NCI-H2227 (cell line): ENCODE measurements at regions not wholly inside any gene's neighbourhood (a gene's known extent, or its start where the extent isn't known, plus 50 kb on each side); places are given as distances from the start of the nearest gene placed in this dataset.

ENCODE experiments used
- DNase-seq: peaks from one replicate; lab custom pipeline; 2025; ENCODE audit not compliant: unreplicated experiment; lab: John Stamatoyannopoulos, UW

GRCh38 chr3:57009802-57010201 lies 50.7 kb upstream of the SPATA12 start:
- DNase-seq = no peak

- DNase-seq = no peak
Measured at GRCh38 chr3:57009367-57009766, 51.1 kb upstream of the SPATA12 start.

- DNase-seq = no peak
Measured at GRCh38 chr3:57007521-57008460, 52.7 kb upstream of the SPATA12 start.

- DNase-seq = no peak
Measured at GRCh38 chr3:57006949-57007419, 53.5 kb upstream of the SPATA12 start.

DNA sequence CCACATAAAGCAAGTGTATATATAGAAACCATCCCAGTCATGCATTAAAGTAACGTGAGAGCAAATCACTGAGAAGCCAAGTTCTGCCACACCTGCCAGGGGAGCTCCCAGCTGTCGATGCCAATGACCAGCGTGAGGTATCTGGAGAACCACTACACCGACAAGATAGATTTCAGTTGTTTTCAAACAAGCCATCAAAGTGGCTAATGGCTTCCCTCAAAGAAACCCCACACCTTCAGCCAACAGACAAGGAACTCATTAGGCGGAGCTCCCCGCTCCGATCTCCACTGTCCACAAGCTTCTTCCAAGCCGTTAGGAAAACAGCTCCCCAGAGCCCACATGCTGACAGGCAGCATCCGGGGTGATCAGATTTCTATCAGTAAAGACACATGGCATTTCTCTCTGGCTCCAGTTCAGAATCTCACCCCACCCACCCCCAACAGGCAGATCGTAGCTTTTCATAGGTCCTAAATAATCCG lies 54.2 kb upstream of the SPATA12 start:
- DNase-seq = no peak

DNA sequence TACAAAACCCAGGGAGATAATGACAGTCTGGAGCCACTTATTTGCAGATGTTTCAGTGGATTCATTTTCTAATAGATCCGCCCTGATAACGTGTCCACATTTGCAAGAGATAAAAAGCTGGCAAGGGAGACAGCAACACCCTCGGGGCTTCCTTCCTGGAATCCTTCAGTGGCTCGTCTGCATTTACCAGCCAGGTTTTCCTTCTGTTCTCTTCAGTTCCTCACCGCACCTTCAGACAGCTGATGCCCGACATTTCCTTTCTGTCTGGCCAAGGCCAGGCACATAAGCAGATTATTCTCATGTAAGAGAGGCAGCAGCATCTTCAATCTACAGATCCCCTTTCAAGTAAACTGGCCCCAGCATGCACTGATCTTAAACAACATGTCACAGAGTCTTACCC lies 56.2 kb upstream of the SPATA12 start:
- DNase-seq = peak; percentile 5

DNA sequence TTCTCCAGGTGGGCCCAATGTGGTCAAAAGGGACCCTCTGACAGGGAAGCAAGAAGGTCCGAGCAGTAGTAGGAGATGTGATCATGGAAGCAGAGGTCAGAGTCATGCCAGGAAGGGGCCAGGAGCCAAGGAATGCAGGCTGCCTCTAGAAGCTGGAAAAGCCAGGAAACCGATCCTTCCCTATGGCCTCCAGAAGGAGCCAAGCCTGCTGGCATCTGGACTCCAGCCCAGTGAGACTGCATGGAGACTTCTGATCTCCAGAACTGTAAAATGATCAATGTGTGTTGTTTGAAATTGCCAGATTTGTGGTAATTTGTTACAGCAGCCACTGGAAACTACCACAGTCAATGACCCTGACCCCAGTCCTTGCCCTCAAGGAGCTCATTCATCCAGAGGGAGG lies 56.8 kb upstream of the SPATA12 start:
- DNase-seq = no peak

DNA sequence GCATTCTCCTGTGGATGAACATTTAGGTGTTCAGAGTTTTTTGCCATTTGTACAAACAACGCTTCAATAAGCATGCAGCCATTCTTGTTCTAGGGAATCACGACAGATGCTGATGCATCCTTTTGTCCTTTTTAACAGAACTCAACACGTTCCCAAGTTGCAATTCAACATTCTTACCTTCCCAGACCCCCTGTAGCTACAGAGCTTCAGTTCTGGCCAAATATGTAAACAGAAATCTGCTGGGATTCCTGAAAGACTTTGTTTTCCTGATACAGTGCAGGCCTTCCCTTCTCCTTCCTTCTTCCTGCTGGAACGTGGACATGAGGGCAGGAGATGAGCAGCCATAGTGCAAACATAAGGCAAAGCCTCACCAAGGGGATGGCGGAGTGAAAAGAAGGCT lies 59.1 kb upstream of the SPATA12 start:
- DNase-seq = no peak

- no peak for DNase-seq
Measured at GRCh38 chr3:57000012-57000411, 60.5 kb upstream of the SPATA12 start.

DNA sequence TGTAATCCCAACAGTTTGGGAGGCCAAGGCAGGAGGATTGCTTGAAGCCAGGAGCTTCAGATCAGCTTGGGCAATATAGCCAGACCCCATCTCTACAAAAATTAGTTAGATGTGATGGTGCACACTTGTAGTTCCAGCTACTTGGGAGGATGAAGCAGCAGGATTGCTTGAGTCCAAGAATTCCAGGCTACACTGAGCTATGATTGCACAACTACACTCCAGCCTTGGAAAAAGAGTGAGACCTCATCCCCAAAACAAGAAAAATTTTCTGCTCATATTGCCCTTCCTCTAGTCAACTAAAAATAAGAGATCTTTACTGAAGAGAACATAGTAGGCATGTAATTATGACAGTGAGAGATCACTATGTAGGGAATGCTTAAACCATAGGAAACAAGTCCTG lies 60.9 kb upstream of the SPATA12 start:
- DNase-seq = no peak

- DNase-seq = no peak
Measured at GRCh38 chr3:56998076-56998529, 62.4 kb upstream of the SPATA12 start.

GRCh38 chr3:56997675-56998074 lies 62.8 kb upstream of the SPATA12 start:
- DNase-seq = no peak

- DNase-seq = no peak
Measured at GRCh38 chr3:56997041-56997440, 63.4 kb upstream of the SPATA12 start.

GRCh38 chr3:56994391-56994790 lies 66.1 kb upstream of the SPATA12 start:
- DNase-seq = no peak

- no peak for DNase-seq
Measured at GRCh38 chr3:56990641-56991015, 69.8 kb upstream of the SPATA12 start.

DNA sequence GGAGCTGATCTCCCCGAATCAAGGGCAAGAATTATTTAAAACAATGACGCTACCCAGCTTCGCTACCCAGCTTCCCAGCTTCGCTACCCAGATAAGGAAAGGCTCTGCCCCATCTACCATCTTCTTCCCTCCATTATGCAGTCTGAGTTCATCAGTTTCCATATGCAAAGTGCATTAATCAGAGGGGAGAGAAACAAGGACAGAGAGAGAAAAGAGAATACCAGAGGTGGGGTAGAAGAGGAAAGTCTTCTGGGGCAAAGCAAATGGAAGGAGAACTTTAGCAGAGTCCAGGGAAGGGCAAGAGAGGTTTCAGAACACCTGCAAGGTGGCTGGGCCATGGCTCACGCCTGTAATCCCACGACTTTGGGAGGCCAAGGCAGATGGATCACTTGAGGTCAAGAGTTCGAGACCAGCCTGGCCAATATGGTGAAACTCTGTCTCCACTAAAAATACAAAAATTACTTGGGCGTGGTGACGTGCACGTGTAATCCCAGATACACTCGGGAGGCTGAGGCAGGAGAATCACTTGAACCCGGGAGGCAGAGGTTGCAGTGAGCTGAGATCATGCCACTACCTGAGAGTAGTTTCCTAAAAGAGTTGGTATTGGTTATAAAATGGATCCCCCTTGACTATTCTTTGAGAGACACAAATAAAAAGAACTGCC lies 70.4 kb upstream of the SPATA12 start:
- DNase-seq = no peak

- no peak for DNase-seq
Measured at GRCh38 chr3:56989169-56989976, 71.1 kb upstream of the SPATA12 start.

- DNase-seq = peak; percentile 84
Measured at GRCh38 chr3:56988458-56989168, 71.9 kb upstream of the SPATA12 start.

- DNase-seq = peak; percentile 47
Measured at GRCh38 chr3:56987238-56987895, 73.1 kb upstream of the SPATA12 start.

DNA sequence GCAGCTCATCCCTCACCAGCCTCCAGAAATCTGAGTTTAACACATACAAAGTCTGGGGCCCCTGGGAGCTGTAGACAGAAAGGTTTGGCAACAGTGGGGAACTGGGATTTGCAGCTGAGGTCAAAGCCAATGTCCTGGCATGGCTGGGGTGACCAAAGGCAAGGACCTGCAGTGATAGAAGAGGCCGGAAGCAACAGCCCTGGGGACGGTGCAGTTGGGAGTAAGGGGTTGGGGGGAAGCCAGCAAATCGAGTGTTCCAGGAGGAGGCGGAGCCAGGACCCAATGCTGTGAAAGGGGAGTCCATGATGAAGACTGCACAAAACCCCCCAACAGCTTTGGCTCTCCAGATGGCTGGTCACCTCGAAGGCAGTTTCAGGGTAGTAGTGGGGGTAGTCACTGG lies 74.1 kb upstream of the SPATA12 start:
- DNase-seq = no peak
